ENCODE measurements at regions not wholly inside any gene's neighbourhood (a gene's known extent, or its start where the extent isn't known, plus 50 kb on each side); places are given as distances from the start of the nearest gene placed in this dataset.

DNA sequence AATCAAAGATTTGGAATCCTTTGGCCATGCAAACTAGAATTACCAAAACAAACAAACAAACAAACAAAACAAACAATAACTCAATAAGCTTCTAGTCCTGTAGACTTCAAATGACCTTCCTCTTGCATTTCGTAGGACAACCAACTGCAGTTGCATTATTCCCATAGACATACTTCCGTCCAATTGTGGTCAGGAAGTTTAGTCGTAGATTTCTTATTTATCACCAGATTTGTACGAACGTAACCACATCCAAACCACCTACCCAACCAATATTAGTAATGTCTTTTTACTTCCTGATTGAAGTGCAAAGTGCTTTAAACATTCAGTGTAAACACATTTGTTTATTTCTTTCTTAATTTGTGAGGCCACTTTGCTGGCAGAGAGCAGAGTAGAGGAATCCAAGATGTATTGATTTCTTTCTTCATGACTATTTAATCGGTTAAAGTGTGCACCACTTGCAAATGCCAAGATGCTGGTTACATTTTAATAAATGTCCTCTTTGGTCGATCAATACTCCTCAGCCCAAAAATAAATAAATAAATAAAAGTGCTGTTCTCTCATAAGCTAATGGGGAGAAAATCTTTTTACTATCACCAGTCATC, 1745.6 kb upstream of the CELF4 start:
- TF ChIP-seq, protein P1, sequence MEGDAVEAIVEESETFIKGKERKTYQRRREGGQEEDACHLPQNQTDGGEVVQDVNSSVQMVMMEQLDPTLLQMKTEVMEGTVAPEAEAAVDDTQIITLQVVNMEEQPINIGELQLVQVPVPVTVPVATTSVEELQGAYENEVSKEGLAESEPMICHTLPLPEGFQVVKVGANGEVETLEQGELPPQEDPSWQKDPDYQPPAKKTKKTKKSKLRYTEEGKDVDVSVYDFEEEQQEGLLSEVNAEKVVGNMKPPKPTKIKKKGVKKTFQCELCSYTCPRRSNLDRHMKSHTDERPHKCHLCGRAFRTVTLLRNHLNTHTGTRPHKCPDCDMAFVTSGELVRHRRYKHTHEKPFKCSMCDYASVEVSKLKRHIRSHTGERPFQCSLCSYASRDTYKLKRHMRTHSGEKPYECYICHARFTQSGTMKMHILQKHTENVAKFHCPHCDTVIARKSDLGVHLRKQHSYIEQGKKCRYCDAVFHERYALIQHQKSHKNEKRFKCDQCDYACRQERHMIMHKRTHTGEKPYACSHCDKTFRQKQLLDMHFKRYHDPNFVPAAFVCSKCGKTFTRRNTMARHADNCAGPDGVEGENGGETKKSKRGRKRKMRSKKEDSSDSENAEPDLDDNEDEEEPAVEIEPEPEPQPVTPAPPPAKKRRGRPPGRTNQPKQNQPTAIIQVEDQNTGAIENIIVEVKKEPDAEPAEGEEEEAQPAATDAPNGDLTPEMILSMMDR (IDR thresholded peaks at IDR 0.05): no peak
- no peak for TF ChIP-seq POLR2AphosphoS5 (IDR thresholded peaks at IDR 0.05)
- no peak for TF ChIP-seq POLR2A (IDR thresholded peaks at IDR 0.05)
